K562 (cell line): ENCODE measurements at regions not wholly inside any gene's neighbourhood (a gene's known extent, or its start where the extent isn't known, plus 50 kb on each side); places are given as distances from the start of the nearest gene placed in this dataset.

Source experiments
- ARID1B ChIP-seq: fragments of 450-650 bp; IDR thresholded peaks from 2 replicates; pipeline ENCODE4 v1.6.1; 2016; ENCODE audit warnings: antibody characterized with exemption, mild to moderate bottlenecking, inconsistent platforms
- CSDE1 ChIP-seq, 2 experiments: fragments of 450-650 bp; IDR thresholded peaks; 2 replicates each; pipeline ENCODE4 v1.6.1; 2016; ENCODE audit warnings: mild to moderate bottlenecking in 1 of 2
- CTCF ChIP-seq, 3 experiments: IDR thresholded peaks in 2 of 3; conservative IDR thresholded peaks in 1 of 3; 2 replicates each; pipeline ENCODE4 v1.5.1; 2011 to 2012; ENCODE audit warnings: low read length in 3 of 3, mild to moderate bottlenecking in 3 of 3, control low read depth in 2 of 3, improper control_type of control experiment in 1 of 3, inconsistent platforms in 1 of 3, low read depth in 1 of 3, mixed read lengths in 1 of 3, moderate library complexity in 1 of 3; ENCODE audit not compliant: insufficient read depth in 2 of 3
- ELF4 ChIP-seq: fragments of 450-650 bp; formaldehyde crosslinking; IDR thresholded peaks from 2 replicates; pipeline ENCODE4 v1.4.0; 2022; ENCODE audit warnings: missing genetic modification characterization
- ESRRA ChIP-seq: fragments of 450-650 bp; IDR thresholded peaks from 2 replicates; pipeline ENCODE4 v1.6.1; 2014; ENCODE audit warnings: low read depth, mild to moderate bottlenecking, moderate library complexity, borderline replicate concordance
- FOXK1 ChIP-seq: sonication (generic); formaldehyde crosslinking; IDR thresholded peaks from 2 replicates; pipeline ENCODE4 v1.8.0; 2022; ENCODE audit warnings: missing genetic modification reagents, mild to moderate bottlenecking, borderline replicate concordance
- JUNB ChIP-seq: fragments of 450-650 bp; formaldehyde crosslinking; conservative IDR thresholded peaks from 2 replicates; pipeline ENCODE4 v1.4.0; 2020; ENCODE audit warnings: mild to moderate bottlenecking
- JUND ChIP-seq, 2 experiments: IDR thresholded peaks; 2 replicates in 1 of 2; 3 replicates in 1 of 2; pipeline ENCODE4 v1.6.1; 2011; ENCODE audit warnings: borderline replicate concordance in 2 of 2, low read depth in 2 of 2, low read length in 2 of 2, improper control_type of control experiment in 1 of 2, missing biosample characterization in 1 of 2, missing genetic modification characterization in 1 of 2, missing genetic modification reagents in 1 of 2
- KDM1A ChIP-seq, 2 experiments: fragments of 450-650 bp; IDR thresholded peaks; 2 replicates each; pipeline ENCODE4 v1.6.1; 2016; ENCODE audit warnings: mild to moderate bottlenecking in 2 of 2
- KLF16 ChIP-seq: IDR thresholded peaks from 2 replicates; pipeline ENCODE4 v1.6.1; 2016; ENCODE audit warnings: antibody characterized with exemption
- NFE2L1 ChIP-seq: fragments of 450-650 bp; IDR thresholded peaks from 2 replicates; pipeline ENCODE4 v1.6.1; 2016; ENCODE audit warnings: missing genetic modification characterization, low read depth, mild to moderate bottlenecking, missing compliant biosample characterization, moderate library complexity, borderline replicate concordance
- NR2C1 ChIP-seq, 2 experiments: fragments of 450-650 bp; IDR thresholded peaks; 2 replicates each; pipeline ENCODE4 v1.6.1; 2017; ENCODE audit warnings: mild to moderate bottlenecking in 2 of 2, antibody characterized with exemption in 1 of 2, inconsistent platforms in 1 of 2, missing compliant biosample characterization in 1 of 2, missing genetic modification characterization in 1 of 2
- PURB ChIP-seq: sonication (generic); formaldehyde crosslinking; IDR thresholded peaks from 2 replicates; pipeline ENCODE4 v1.9.0; 2021; ENCODE audit warnings: low read depth, mild to moderate bottlenecking, missing genetic modification reagents
- SRSF7 ChIP-seq: fragments of 200-400 bp; formaldehyde crosslinking; optimal IDR thresholded peaks from 2 replicates; pipeline ENCODE3; 2017; ENCODE audit warnings: mild to moderate bottlenecking, low read depth, low read length
- TFAP4 ChIP-seq: sonication (generic); formaldehyde crosslinking; IDR thresholded peaks from 2 replicates; pipeline ENCODE4 v1.8.0; 2022; ENCODE audit warnings: missing genetic modification reagents, mild to moderate bottlenecking, moderate library complexity, borderline replicate concordance
- ZC3H11A ChIP-seq: IDR thresholded peaks from 2 replicates; pipeline ENCODE4 v1.6.1; 2012; ENCODE audit warnings: low read depth, low read length, improper control_type of control experiment
- ZFP91 ChIP-seq: sonication (generic); formaldehyde crosslinking; IDR thresholded peaks from 2 replicates; pipeline ENCODE4 v1.8.0; 2022; ENCODE audit warnings: mild to moderate bottlenecking, missing genetic modification reagents
- TF ChIP-seq, protein P1 (sequence below), 2 experiments: fragments of 450-650 bp in 1 of 2; sonication (generic) in 1 of 2; formaldehyde crosslinking in 1 of 2; IDR thresholded peaks in 1 of 2; conservative IDR thresholded peaks in 1 of 2; 2 replicates each; pipeline versions ENCODE4 v1.6.1 to v1.8.1; 2016 to 2023; ENCODE audit warnings: mild to moderate bottlenecking in 2 of 2, moderate library complexity in 2 of 2, inconsistent platforms in 1 of 2, missing genetic modification reagents in 1 of 2
- TF ChIP-seq, protein P2 (sequence below): fragments of 200-800 bp; sonication (Bioruptor generic); IDR thresholded peaks from 2 replicates; pipeline ENCODE4 v1.6.1; 2017; ENCODE audit warnings: missing genetic modification characterization, missing compliant biosample characterization

DNA sequence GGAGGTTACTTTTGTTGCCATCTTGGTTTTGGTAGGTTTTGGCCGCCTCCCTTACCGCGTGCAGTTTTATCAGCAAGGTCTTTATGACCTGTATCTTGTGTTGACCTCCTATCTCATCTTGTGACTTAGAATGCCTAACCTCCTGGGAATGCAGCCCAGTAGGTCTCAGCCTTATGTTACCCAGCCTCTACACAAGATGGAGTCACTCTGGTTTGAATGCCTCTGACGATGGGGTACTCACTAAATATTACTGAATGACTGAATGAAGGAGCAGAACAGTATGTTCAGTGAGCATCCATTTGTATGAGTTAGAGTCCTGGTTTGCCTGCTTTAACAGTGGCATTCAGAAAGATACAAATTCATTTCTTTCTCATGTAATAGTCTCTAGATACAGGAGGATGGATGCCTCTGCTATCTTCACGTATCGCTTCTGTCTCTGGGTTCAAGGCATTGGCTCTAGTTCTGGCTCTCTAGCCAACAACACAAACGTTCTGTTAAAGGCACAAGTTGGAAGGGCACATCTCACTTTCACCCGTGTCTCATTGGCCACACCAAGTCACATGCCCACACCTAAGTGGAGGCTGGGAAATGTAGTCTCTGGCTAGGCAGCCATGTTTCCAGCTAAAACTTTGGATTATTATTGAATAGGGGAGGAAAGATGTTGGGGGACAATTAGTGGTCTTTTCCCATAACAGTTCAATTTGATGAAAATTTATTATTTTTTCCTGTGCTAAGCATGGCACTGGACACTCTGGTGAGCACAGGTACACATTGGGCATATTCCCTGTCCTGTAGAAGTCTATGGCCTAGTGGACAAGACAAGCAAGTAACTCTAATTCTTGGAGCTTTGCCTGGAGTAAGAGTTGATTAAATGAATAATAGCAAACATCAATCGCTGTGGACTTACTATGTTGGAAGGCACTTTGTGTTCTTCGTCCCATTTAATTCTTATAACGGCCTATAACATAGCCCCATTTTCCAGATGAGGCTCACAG is 75.2 kb upstream of the RPH3A start (continued):
- TF ChIP-seq KDM1A (IDR thresholded peaks at IDR 0.05) (no peak), ESRRA (no peak), ZC3H11A (no peak), NFE2L1 (tag) (no peak), KLF16 (no peak), FOXK1 (CRISPR knock-in tag) (no peak), TFAP4 (CRISPR knock-in tag) (no peak), ELF4 (CRISPR knock-in tag) (no peak), JUNB (CRISPR knock-in tag) (no peak), ZFP91 (CRISPR knock-in tag) (no peak), ARID1B (no peak), CSDE1 (IDR thresholded peaks at IDR 0.05) (no peak), CTCF (IDR thresholded peaks at IDR 0.05 in 2 of 3, conservative IDR thresholded peaks at IDR 0.05 in 1 of 3; ENCODE audit: insufficient read depth in 2 of 3, low read depth in 1 of 3, low read length in 3 of 3) (no peak), PURB (CRISPR knock-in tag) (no peak), SRSF7 (no peak), JUND (IDR thresholded peaks at IDR 0.05; ENCODE audit: borderline replicate concordance, low read depth, low read length) (no peak), JUND (tag; IDR thresholded peaks at IDR 0.05; ENCODE audit: borderline replicate concordance, low read depth, low read length) (no peak), NR2C1 (IDR thresholded peaks at IDR 0.05) (no peak), NR2C1 (tag; IDR thresholded peaks at IDR 0.05) (peak; percentile 36; the same call in 1 of the 2 replicates)
- TF ChIP-seq, protein P1, sequence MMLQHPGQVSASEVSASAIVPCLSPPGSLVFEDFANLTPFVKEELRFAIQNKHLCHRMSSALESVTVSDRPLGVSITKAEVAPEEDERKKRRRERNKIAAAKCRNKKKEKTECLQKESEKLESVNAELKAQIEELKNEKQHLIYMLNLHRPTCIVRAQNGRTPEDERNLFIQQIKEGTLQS (IDR thresholded peaks at IDR 0.05): no peak
- TF ChIP-seq, protein P1 (CRISPR knock-in tag; conservative IDR thresholded peaks at IDR 0.05): no peak
- TF ChIP-seq, protein P2, sequence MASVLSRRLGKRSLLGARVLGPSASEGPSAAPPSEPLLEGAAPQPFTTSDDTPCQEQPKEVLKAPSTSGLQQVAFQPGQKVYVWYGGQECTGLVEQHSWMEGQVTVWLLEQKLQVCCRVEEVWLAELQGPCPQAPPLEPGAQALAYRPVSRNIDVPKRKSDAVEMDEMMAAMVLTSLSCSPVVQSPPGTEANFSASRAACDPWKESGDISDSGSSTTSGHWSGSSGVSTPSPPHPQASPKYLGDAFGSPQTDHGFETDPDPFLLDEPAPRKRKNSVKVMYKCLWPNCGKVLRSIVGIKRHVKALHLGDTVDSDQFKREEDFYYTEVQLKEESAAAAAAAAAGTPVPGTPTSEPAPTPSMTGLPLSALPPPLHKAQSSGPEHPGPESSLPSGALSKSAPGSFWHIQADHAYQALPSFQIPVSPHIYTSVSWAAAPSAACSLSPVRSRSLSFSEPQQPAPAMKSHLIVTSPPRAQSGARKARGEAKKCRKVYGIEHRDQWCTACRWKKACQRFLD (CRISPR knock-in tag): peak; percentile 75; the same call in 1 of the 2 replicates
